Astrocyte of the cerebellum (primary cell): ENCODE measurements at regions not wholly inside any gene's neighbourhood (a gene's known extent, or its start where the extent isn't known, plus 50 kb on each side); places are given as distances from the start of the nearest gene placed in this dataset.

Experiments used
- DNase-seq: peaks from one replicate; pipeline ENCODE4 v3.0.0-alpha.2; 2011; ENCODE audit warnings: low read depth
- H3K4me3 ChIP-seq: 2 replicates; pipeline ENCODE4 v1.5.1; 2011; ENCODE audit warnings: mild to moderate bottlenecking, low read depth, low read length, moderate library complexity
- in situ Hi-C: cut with HindIII; loops from 2 replicates; pipeline ENCODE4 v1.10.0; 2017; ENCODE audit warnings: low sequenced_read_pairs
- TF ChIP-seq, protein P1 (sequence below): IDR thresholded peaks from 2 replicates; pipeline ENCODE4 v1.5.1; 2012; ENCODE audit warnings: low read length, low read depth, moderate library complexity, mild to moderate bottlenecking; ENCODE audit errors: missing control alignments

DNA sequence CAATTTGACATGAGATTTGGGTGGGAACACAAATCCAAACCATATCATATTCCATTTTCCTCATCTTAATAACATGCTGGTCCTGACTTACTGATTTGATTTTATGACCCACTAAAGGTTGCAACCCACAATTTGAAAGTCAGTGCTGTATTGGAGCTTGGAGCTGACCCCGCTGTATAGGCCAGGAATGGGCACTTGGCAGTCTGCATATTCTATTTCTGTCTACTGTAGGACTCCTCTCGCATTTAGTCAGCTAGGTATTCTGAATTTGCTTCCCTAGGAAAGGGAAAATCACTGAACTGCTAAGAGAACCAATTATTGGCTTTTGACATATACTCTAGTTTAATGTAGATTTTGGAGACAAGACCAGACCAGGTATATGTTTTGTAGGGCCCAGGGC, 157.0 kb downstream of the MFSD1 start:
- DNase-seq: no peak
- in situ Hi-C loops: no loop called here
- TF ChIP-seq, protein P1, sequence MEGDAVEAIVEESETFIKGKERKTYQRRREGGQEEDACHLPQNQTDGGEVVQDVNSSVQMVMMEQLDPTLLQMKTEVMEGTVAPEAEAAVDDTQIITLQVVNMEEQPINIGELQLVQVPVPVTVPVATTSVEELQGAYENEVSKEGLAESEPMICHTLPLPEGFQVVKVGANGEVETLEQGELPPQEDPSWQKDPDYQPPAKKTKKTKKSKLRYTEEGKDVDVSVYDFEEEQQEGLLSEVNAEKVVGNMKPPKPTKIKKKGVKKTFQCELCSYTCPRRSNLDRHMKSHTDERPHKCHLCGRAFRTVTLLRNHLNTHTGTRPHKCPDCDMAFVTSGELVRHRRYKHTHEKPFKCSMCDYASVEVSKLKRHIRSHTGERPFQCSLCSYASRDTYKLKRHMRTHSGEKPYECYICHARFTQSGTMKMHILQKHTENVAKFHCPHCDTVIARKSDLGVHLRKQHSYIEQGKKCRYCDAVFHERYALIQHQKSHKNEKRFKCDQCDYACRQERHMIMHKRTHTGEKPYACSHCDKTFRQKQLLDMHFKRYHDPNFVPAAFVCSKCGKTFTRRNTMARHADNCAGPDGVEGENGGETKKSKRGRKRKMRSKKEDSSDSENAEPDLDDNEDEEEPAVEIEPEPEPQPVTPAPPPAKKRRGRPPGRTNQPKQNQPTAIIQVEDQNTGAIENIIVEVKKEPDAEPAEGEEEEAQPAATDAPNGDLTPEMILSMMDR: no peak
- H3K4me3 ChIP-seq: no peak overlapping the region

DNA sequence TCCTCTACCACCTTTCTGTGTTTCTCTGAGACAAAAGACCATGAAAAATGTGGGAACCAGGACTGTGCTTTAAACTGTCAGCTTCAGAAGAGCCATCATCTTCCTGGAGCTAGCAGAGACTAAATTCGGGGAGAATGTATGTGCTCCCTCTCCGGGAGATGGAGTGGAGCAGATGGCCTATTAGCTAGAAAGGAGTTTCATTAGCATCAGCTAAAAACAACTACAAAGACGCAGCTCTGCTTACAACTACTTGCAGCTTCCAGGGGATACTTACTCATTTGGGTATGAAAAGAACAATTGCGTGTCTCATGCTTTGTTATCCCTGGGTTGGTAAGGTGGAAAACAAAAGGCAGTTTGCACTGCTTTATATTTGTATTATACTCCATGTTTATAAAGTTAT, 159.6 kb downstream of the MFSD1 start:
- DNase-seq: no peak
- TF ChIP-seq, protein P1: no peak
- in situ Hi-C loops: no loop called here
- H3K4me3 ChIP-seq: no peak overlapping the region

GRCh38 chr3:158961911-158962310, 160.1 kb downstream of the MFSD1 start:
- no peak for DNase-seq
- H3K4me3 ChIP-seq: no peak overlapping the region
- TF ChIP-seq, protein P1: no peak
- in situ Hi-C loops: no loop called here

DNA sequence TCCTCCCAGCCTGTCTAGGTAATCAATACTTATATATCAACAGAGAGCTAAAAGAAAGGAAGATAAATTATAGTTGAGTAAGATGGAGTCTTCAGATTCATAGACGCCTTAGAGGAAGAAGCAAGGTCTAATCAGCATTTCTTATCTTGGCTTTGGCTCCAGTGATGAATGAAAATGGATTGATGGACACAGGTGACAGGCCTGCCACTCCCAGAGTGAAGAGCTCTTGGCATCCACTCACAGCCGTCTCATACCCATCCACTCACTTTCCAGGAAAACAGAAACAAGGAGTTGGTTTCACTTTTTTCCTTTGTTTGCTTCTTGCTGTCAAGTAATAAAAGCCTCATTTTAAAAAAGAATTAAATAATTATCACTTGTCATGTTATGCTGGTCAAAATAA, 168.2 kb downstream of the MFSD1 start:
- TF ChIP-seq, protein P1: no peak
- no peak overlapping the region for H3K4me3 ChIP-seq
- in situ Hi-C loops: no loop called here
- no peak for DNase-seq

GRCh38 chr3:158974904-158975303, 173.1 kb downstream of the MFSD1 start:
- no peak for DNase-seq
- in situ Hi-C loops: no loop called here
- H3K4me3 ChIP-seq: no peak overlapping the region
- TF ChIP-seq, protein P1: no peak

GRCh38 chr3:158976966-158977365, 175.1 kb downstream of the MFSD1 start:
- in situ Hi-C loops: no loop called here
- no peak overlapping the region for H3K4me3 ChIP-seq
- TF ChIP-seq, protein P1: no peak

GRCh38 chr3:158977497-158977896, 175.6 kb downstream of the MFSD1 start:
- no peak overlapping the region for H3K4me3 ChIP-seq
- DNase-seq: no peak
- TF ChIP-seq, protein P1: no peak
- in situ Hi-C loops: no loop called here

More at GRCh38 chr3:158976966-158977365, 175.1 kb downstream of the MFSD1 start:
- no peak for DNase-seq
